Bronchial epithelial cell (primary cell): ENCODE measurements at regions not wholly inside any gene's neighbourhood (a gene's known extent, or its start where the extent isn't known, plus 50 kb on each side); places are given as distances from the start of the nearest gene placed in this dataset.
"Not testable (repeated sequence)": the region's sequence is repeated elsewhere in the genome, so short reads cannot be mapped to it uniquely, and the experiment has no call there.

Experiments
- DNase-seq: peaks from one replicate; pipeline ENCODE4 v3.0.0-alpha.2; 2010; ENCODE audit warnings: low read depth
- FAIRE-seq: peaks from 2 replicates; lab custom pipeline; 2011; peaks lifted over from hg19 to GRCh38; lab: Jason Lieb, UNC
- H3K27me3 ChIP-seq: 2 replicates; pipeline ENCODE4 v1.5.1; 2011; ENCODE audit warnings: low read length; ENCODE audit not compliant: control insufficient read depth, insufficient read depth
- H3K36me3 ChIP-seq: 2 replicates; pipeline ENCODE4 v1.5.1; 2011; ENCODE audit warnings: low read length; ENCODE audit not compliant: control insufficient read depth, insufficient read depth
- H3K4me3 ChIP-seq: 2 replicates; pipeline ENCODE4 v1.5.1; 2011; ENCODE audit warnings: mild to moderate bottlenecking, low read depth, low read length, control low read depth
- CTCF ChIP-seq: IDR thresholded peaks from 2 replicates; pipeline ENCODE4 v1.5.1; 2011; ENCODE audit warnings: mild to moderate bottlenecking, moderate library complexity, low read length, control low read depth, inconsistent platforms; ENCODE audit not compliant: insufficient read depth, severe bottlenecking

- no peaks in the 10 kb centered on the region for H3K36me3 ChIP-seq
- DNase-seq (no peak), FAIRE-seq (no peak)
- TF ChIP-seq CTCF, result no peak
- no peaks in the 10 kb centered on the region for H3K27me3 ChIP-seq
- H3K4me3 ChIP-seq, result no peak overlapping the region
Measured at GRCh38 chr2:66156171-66156570, 278.8 kb upstream of the MEIS1 start.

GRCh38 chr2:66153941-66154340 is 281.0 kb upstream of the MEIS1 start:
- no peak for FAIRE-seq
- H3K27me3 ChIP-seq, result no peaks in the 10 kb centered on the region
- no peak for TF ChIP-seq CTCF

GRCh38 chr2:66145490-66145889 is 289.4 kb upstream of the MEIS1 start:
- no peak for FAIRE-seq
- H3K4me3 ChIP-seq, result no peak overlapping the region

More at GRCh38 chr2:66153941-66154340, 281.0 kb upstream of the MEIS1 start:
- H3K4me3 ChIP-seq, result no peak overlapping the region
- no peak for DNase-seq
- H3K36me3 ChIP-seq, result no peaks in the 10 kb centered on the region

GRCh38 chr2:66144324-66144723 is 290.6 kb upstream of the MEIS1 start:
- H3K36me3 ChIP-seq, DNase-seq, FAIRE-seq, H3K27me3 ChIP-seq, H3K4me3 ChIP-seq: not testable (repeated sequence)

More at GRCh38 chr2:66145490-66145889, 289.4 kb upstream of the MEIS1 start:
- H3K27me3 ChIP-seq, result no peaks in the 10 kb centered on the region
- TF ChIP-seq CTCF, result no peak
- DNase-seq, result no peak
- no peaks in the 10 kb centered on the region for H3K36me3 ChIP-seq

GRCh38 chr2:66137606-66138130 is 297.3 kb upstream of the MEIS1 start:
- Histone ChIP-seq H3K4me3 (no peak overlapping the region), H3K36me3 (no peaks in the 10 kb centered on the region), H3K27me3 (no peaks in the 10 kb centered on the region)
- no peak for FAIRE-seq
- TF ChIP-seq CTCF, result no peak
- no peak for DNase-seq

GRCh38 chr2:66134138-66134701 is 300.7 kb upstream of the MEIS1 start:
- no peaks in the 10 kb centered on the region for H3K27me3 ChIP-seq
- no peaks in the 10 kb centered on the region for H3K36me3 ChIP-seq
- DNase-seq (peak; percentile 2), FAIRE-seq (no peak)
- TF ChIP-seq CTCF, result no peak
- no peak overlapping the region for H3K4me3 ChIP-seq
